Endothelial cell of umbilical vein (primary cell): ENCODE measurements at regions not wholly inside any gene's neighbourhood (a gene's known extent, or its start where the extent isn't known, plus 50 kb on each side); places are given as distances from the start of the nearest gene placed in this dataset.

Source experiments
- BruUV-seq: library from RNA; stranded (reverse); fragments of 400-500 nt; replicated peaks from 2 replicates; lab custom pipeline; 2021; lab: Mats Ljungman, UMichigan
- CTCF ChIA-PET: fragments of 300-600, 350-600 bp; sonication (Branson Sonifier 250); formaldehyde crosslinking; loops from one replicate; lab custom pipeline; 2021; ENCODE audit warnings: antibody characterized with exemption, inconsistent platforms; lab: Charles Lee
- POLR2A ChIA-PET: fragments of 300-600, 350-600 bp; sonication (Branson Sonifier 250); formaldehyde crosslinking; loops from one replicate; lab custom pipeline; 2021; ENCODE audit warnings: antibody characterized with exemption, inconsistent platforms; lab: Charles Lee
- DNase-seq: peaks from one replicate; pipeline ENCODE4 v3.0.0-alpha.2; 2011; ENCODE audit warnings: low read depth, low spot score
- FAIRE-seq: peaks from 2 replicates; lab custom pipeline; 2011; peaks lifted over from hg19 to GRCh38; lab: Jason Lieb, UNC
- H2AFZ ChIP-seq: 2 replicates; pipeline ENCODE4 v1.6.0; 2012; ENCODE audit warnings: low read depth, low read length, control low read depth, inconsistent platforms
- H3K27ac ChIP-seq: 2 replicates; pipeline ENCODE4 v1.5.1; 2011; ENCODE audit warnings: low read depth, mild to moderate bottlenecking, control low read depth, low read length, moderate library complexity; ENCODE audit not compliant: insufficient read depth
- H3K27me3 ChIP-seq, 2 experiments: 2 replicates each; pipeline versions ENCODE4 v1.6.0 to v1.6.1; 2011; ENCODE audit warnings: low read length in 2 of 2, mixed read lengths in 1 of 2; ENCODE audit not compliant: control insufficient read depth in 2 of 2, insufficient read depth in 2 of 2
- H3K36me3 ChIP-seq, 2 experiments: 2 replicates in 1 of 2; 3 replicates in 1 of 2; pipeline ENCODE4 v1.5.1; 2011; ENCODE audit warnings: low read length in 2 of 2, mild to moderate bottlenecking in 1 of 2, moderate library complexity in 1 of 2; ENCODE audit not compliant: control insufficient read depth in 2 of 2, insufficient read depth in 2 of 2; ENCODE audit errors: extremely low read depth in 1 of 2
- H3K4me1 ChIP-seq: 3 replicates; pipeline ENCODE4 v1.5.1; 2011; ENCODE audit warnings: mild to moderate bottlenecking, low read length; ENCODE audit not compliant: control insufficient read depth, insufficient read depth; ENCODE audit errors: extremely low read depth
- H3K4me2 ChIP-seq: 2 replicates; pipeline ENCODE4 v1.6.1; 2011; ENCODE audit warnings: low read length, control low read depth, mixed read lengths; ENCODE audit not compliant: insufficient read depth
- H3K4me3 ChIP-seq, 3 experiments: fragments of 200-600 bp in 1 of 3; sonication (generic), shearing (Covaris generic) in 1 of 3; replicated peaks in 1 of 3; 2 replicates each; pipeline ENCODE4 v1.5.1; 2011 to 2016; ENCODE audit warnings: control low read depth in 3 of 3, low read length in 3 of 3, mild to moderate bottlenecking in 2 of 3, inconsistent platforms in 1 of 3, low read depth in 1 of 3, moderate library complexity in 1 of 3; ENCODE audit not compliant: insufficient read depth in 1 of 3
- H3K79me2 ChIP-seq: 2 replicates; pipeline ENCODE4 v1.6.0; 2012; ENCODE audit warnings: low read length, inconsistent platforms; ENCODE audit not compliant: control insufficient read depth, insufficient read depth
- H3K9ac ChIP-seq: replicated peaks from 2 replicates; pipeline ENCODE3; 2011; ENCODE audit warnings: low read length, control low read depth; ENCODE audit not compliant: insufficient read depth; ENCODE audit errors: extremely low read depth
- H3K9me1 ChIP-seq: replicated peaks from 3 replicates; pipeline ENCODE4 v1.6.0; 2011; ENCODE audit warnings: mild to moderate bottlenecking, low read length; ENCODE audit not compliant: control insufficient read depth, insufficient read depth; ENCODE audit errors: extremely low read depth
- H3K9me3 ChIP-seq: replicated peaks from 2 replicates; pipeline ENCODE4 v1.5.1; 2012; ENCODE audit warnings: low read length, inconsistent platforms; ENCODE audit not compliant: control insufficient read depth, insufficient read depth
- H4K20me1 ChIP-seq: replicated peaks from 2 replicates; pipeline ENCODE3; 2011; ENCODE audit warnings: mild to moderate bottlenecking, low read length; ENCODE audit not compliant: control insufficient read depth, insufficient read depth; ENCODE audit errors: extremely low read depth
- JUN ChIP-seq: IDR thresholded peaks from 2 replicates; pipeline ENCODE4 v1.6.1; 2011; ENCODE audit warnings: borderline replicate concordance, low read depth; ENCODE audit not compliant: insufficient read length, insufficient read depth
- MYC ChIP-seq: IDR thresholded peaks from one replicate; pipeline ENCODE4 v1.6.1; 2011; ENCODE audit warnings: mild to moderate bottlenecking, low read depth, low read length
- POLR2AphosphoS5 ChIP-seq: IDR thresholded peaks from 2 replicates; pipeline ENCODE4 v1.6.1; 2012; ENCODE audit warnings: low read depth, mild to moderate bottlenecking, control low read depth, low read length, moderate library complexity; ENCODE audit not compliant: insufficient read depth
- dilution Hi-C: fragments of 300-500 bp; cut with MboI; formaldehyde crosslinking; loops from one replicate; pipeline ENCODE4 v1.15.0; 2019; ENCODE audit warnings: low sequenced_read_pairs; ENCODE audit not compliant: extremely low pct_ligation_motif_present
- intact Hi-C: fragments of 100-400 bp; cut with micrococcal nuclease; formaldehyde crosslinking; loops from one replicate; pipeline ENCODE4 v1.10.0; 2022
- TF ChIP-seq, protein P1 (sequence below), 2 donors: IDR thresholded peaks; 1 replicate in 1 of 2; 2 replicates in 1 of 2; pipeline ENCODE4 v1.5.1; 2011; ENCODE audit warnings: low read length in 2 of 2, mild to moderate bottlenecking in 2 of 2, moderate library complexity in 2 of 2, control low read depth in 1 of 2, inconsistent platforms in 1 of 2, low read depth in 1 of 2; ENCODE audit not compliant: insufficient read depth in 1 of 2; ENCODE audit errors: extremely low read depth in 1 of 2

GRCh38 chr1:83064589-83065242 lies 934.2 kb downstream of the TTLL7 start:
- dilution Hi-C loops (no loop called here), intact Hi-C loops (no loop called here)
- POLR2A ChIA-PET = no interaction called here
- DNase-seq (no peak), FAIRE-seq (no peak)
- Histone ChIP-seq H3K79me2 (no peaks in the 10 kb centered on the region), H3K9me3 (no peaks in the 10 kb centered on the region), H3K4me1 (peaks cover 4% of the 10 kb centered on the region), H3K9ac (no peak overlapping the region), H3K4me2 (peak overlapping the region; percentile 21), H3K27ac (no peak overlapping the region), H3K27me3 (no peaks in the 10 kb centered on the region), H3K9me1 (no peaks in the 10 kb centered on the region), H4K20me1 (no peaks in the 10 kb centered on the region), H2AFZ (peak overlapping the region; percentile 40), H3K4me3 (no peak overlapping the region), H3K36me3 (no peaks in the 10 kb centered on the region)
- no TSS peak for BruUV-seq
- TF ChIP-seq POLR2AphosphoS5 (no peak), JUN (no peak), MYC (no peak)
- TF ChIP-seq, protein P1, sequence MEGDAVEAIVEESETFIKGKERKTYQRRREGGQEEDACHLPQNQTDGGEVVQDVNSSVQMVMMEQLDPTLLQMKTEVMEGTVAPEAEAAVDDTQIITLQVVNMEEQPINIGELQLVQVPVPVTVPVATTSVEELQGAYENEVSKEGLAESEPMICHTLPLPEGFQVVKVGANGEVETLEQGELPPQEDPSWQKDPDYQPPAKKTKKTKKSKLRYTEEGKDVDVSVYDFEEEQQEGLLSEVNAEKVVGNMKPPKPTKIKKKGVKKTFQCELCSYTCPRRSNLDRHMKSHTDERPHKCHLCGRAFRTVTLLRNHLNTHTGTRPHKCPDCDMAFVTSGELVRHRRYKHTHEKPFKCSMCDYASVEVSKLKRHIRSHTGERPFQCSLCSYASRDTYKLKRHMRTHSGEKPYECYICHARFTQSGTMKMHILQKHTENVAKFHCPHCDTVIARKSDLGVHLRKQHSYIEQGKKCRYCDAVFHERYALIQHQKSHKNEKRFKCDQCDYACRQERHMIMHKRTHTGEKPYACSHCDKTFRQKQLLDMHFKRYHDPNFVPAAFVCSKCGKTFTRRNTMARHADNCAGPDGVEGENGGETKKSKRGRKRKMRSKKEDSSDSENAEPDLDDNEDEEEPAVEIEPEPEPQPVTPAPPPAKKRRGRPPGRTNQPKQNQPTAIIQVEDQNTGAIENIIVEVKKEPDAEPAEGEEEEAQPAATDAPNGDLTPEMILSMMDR (IDR thresholded peaks at IDR 0.05; ENCODE audit: extremely low read depth in 1 of 2, insufficient read depth in 1 of 2, low read depth in 1 of 2, low read length in 2 of 2) = no peak
- CTCF ChIA-PET = interaction anchor here (1.2 kb wide), 1 partner anchor 11 kb away, joined by 4 read pairs; no protein-coding TSS in a partner anchor
